Esophagus muscularis mucosa (tissue), 4 donors: ENCODE measurements at regions not wholly inside any gene's neighbourhood (a gene's known extent, or its start where the extent isn't known, plus 50 kb on each side); places are given as distances from the start of the nearest gene placed in this dataset.
"Not testable (repeated sequence)": the region's sequence is repeated elsewhere in the genome, so short reads cannot be mapped to it uniquely, and the experiment has no call there.

Source experiments
- DNase-seq: peaks from one replicate; pipeline ENCODE4 v3.0.0-alpha.2; 2017; ENCODE audit errors: extremely low spot score
- H3K27ac ChIP-seq, 4 donors: fragments of 200-600 bp; sonication (generic); replicated peaks in 1 of 4; 1 replicate in 3 of 4; 2 replicates in 1 of 4; pipeline ENCODE4 v1.5.1; 2016 to 2019; ENCODE audit warnings: mild to moderate bottlenecking in 1 of 4
- H3K27me3 ChIP-seq, 4 donors: fragments of 200-600 bp; sonication (generic); one replicate each; pipeline versions ENCODE4 v1.5.1 to v1.6.0; 2016 to 2019
- H3K36me3 ChIP-seq, 4 donors: fragments of 200-600 bp; sonication (generic); one replicate each; pipeline ENCODE4 v1.5.1; 2016 to 2019
- H3K4me1 ChIP-seq, 4 donors: fragments of 200-600 bp; sonication (generic); one replicate each; pipeline ENCODE4 v1.5.1; 2016 to 2019
- H3K4me3 ChIP-seq, 4 donors: fragments of 200-600 bp; sonication (generic); 1 replicate in 2 of 4; 2 replicates in 2 of 4; pipeline ENCODE4 v1.5.1; 2016 to 2019; ENCODE audit warnings: mild to moderate bottlenecking in 4 of 4, moderate library complexity in 1 of 4
- H3K9me3 ChIP-seq, 4 donors: fragments of 200-600 bp; sonication (generic); 1 replicate in 3 of 4; 2 replicates in 1 of 4; pipeline ENCODE4 v1.5.1; 2016 to 2019
- CTCF ChIP-seq, 3 experiments: fragments of 200-600 bp in 2 of 3; fragments of 450-650 bp in 1 of 3; sonication (generic) in 2 of 3; IDR thresholded peaks; one replicate each; pipeline ENCODE4 v1.5.1; 2017 to 2019; ENCODE audit warnings: antibody characterized with exemption in 3 of 3, mild to moderate bottlenecking in 2 of 3, moderate library complexity in 1 of 3
- EP300 ChIP-seq: sonication (generic); formaldehyde crosslinking; IDR thresholded peaks from one replicate; pipeline ENCODE4 v1.6.1; 2017; ENCODE audit warnings: antibody characterized with exemption
- POLR2A ChIP-seq: fragments of 450-650 bp; IDR thresholded peaks from one replicate; pipeline ENCODE4 v1.6.1; 2017; ENCODE audit warnings: antibody characterized with exemption, moderate library complexity, mild to moderate bottlenecking, low read depth
- POLR2AphosphoS5 ChIP-seq, 2 donors: sonication (generic); formaldehyde crosslinking; IDR thresholded peaks; one replicate each; pipeline ENCODE4 v1.6.1; 2017; ENCODE audit warnings: antibody characterized with exemption in 2 of 2
- WGBS: methylation state at CpG from one replicate; pipeline ENCODE4 v1.1.5; 2018; 5-methylcytosine and 5-hydroxymethylcytosine counted together
- intact Hi-C: fragments of 100-400 bp; cut with DNase I; formaldehyde crosslinking; loops from one replicate; pipeline ENCODE4 v1.15.1; 2023

- Histone ChIP-seq H3K27me3 (no peaks in the 10 kb centered on the region), H3K4me1 (peaks cover 0 to 4% (median 0%) of the 10 kb centered on the region in 4 donors), H3K36me3 (no peaks in the 10 kb centered on the region), H3K9me3 (no peaks in the 10 kb centered on the region), H3K27ac (no peak overlapping the region), H3K4me3 (no peak overlapping the region)
- TF ChIP-seq EP300 (no peak), CTCF (IDR thresholded peaks at IDR 0.05) (no peak), POLR2AphosphoS5 (IDR thresholded peaks at IDR 0.05) (no peak), POLR2A (no peak)
- no peak for DNase-seq
- intact Hi-C loops, result no loop called here
- WGBS, result 76% methylated on average over 10 of the region's 10 CpGs
Measured at GRCh38 chr16:10325783-10326543, 59.9 kb upstream of the ATF7IP2 start.

GRCh38 chr16:10326647-10327046 lies 59.2 kb upstream of the ATF7IP2 start:
- 89% methylated on average over 5 of the region's 5 CpGs for WGBS
- H3K36me3 ChIP-seq, result no peaks in the 10 kb centered on the region
- DNase-seq, result no peak
- intact Hi-C loops, result no loop called here
- H3K4me3 ChIP-seq, result no peak overlapping the region
- no peaks in the 10 kb centered on the region for H3K27me3 ChIP-seq
- H3K27ac ChIP-seq, result no peak overlapping the region
- no peak for TF ChIP-seq POLR2A
- no peak for TF ChIP-seq POLR2AphosphoS5 (IDR thresholded peaks at IDR 0.05)
- TF ChIP-seq EP300, result no peak
- TF ChIP-seq CTCF (IDR thresholded peaks at IDR 0.05), result no peak
- H3K9me3 ChIP-seq, result no peaks in the 10 kb centered on the region
- peaks cover 0 to 4% (median 0%) of the 10 kb centered on the region in 4 donors for H3K4me1 ChIP-seq

- H3K27me3 ChIP-seq, H3K4me3 ChIP-seq, H3K27ac ChIP-seq, H3K9me3 ChIP-seq, H3K36me3 ChIP-seq, DNase-seq, intact Hi-C loops, H3K4me1 ChIP-seq: not testable (repeated sequence)
- 59% methylated on average over 4 of the region's 5 CpGs for WGBS
Measured at GRCh38 chr16:10328291-10328690, 57.6 kb upstream of the ATF7IP2 start.

- no peaks in the 10 kb centered on the region for H3K36me3 ChIP-seq
- no peaks in the 10 kb centered on the region for H3K9me3 ChIP-seq
- no peak for TF ChIP-seq EP300
- TF ChIP-seq CTCF (IDR thresholded peaks at IDR 0.05), result no peak
- no peak for TF ChIP-seq POLR2AphosphoS5 (IDR thresholded peaks at IDR 0.05)
- no peak for TF ChIP-seq POLR2A
- H3K4me1 ChIP-seq, result peaks cover 0 to 7% (median 0%) of the 10 kb centered on the region in 4 donors
- no peak overlapping the region for H3K4me3 ChIP-seq
- intact Hi-C loops, result no loop called here
- no peaks in the 10 kb centered on the region for H3K27me3 ChIP-seq
- no peak overlapping the region for H3K27ac ChIP-seq
- no peak for DNase-seq
Measured at GRCh38 chr16:10332241-10332640, 53.6 kb upstream of the ATF7IP2 start.

- Histone ChIP-seq H3K27me3 (no peaks in the 10 kb centered on the region), H3K36me3 (no peaks in the 10 kb centered on the region), H3K27ac (no peak overlapping the region), H3K4me3 (no peak overlapping the region), H3K4me1 (peaks cover 0 to 7% (median 0%) of the 10 kb centered on the region in 4 donors), H3K9me3 (no peaks in the 10 kb centered on the region)
- intact Hi-C loops, result no loop called here
- TF ChIP-seq POLR2A (no peak), POLR2AphosphoS5 (IDR thresholded peaks at IDR 0.05) (no peak), EP300 (no peak), CTCF (IDR thresholded peaks at IDR 0.05) (no peak)
- 90% methylated on average over 7 of the region's 7 CpGs for WGBS
- DNase-seq, result no peak
Measured at GRCh38 chr16:10332775-10333174, 53.1 kb upstream of the ATF7IP2 start.
